ENCODE measurements at regions not wholly inside any gene's neighbourhood (a gene's known extent, or its start where the extent isn't known, plus 50 kb on each side); places are given as distances from the start of the nearest gene placed in this dataset.
"Not testable (repeated sequence)": the region's sequence is repeated elsewhere in the genome, so short reads cannot be mapped to it uniquely, and the experiment has no call there.

- Histone ChIP-seq H3K9me3 (ENCODE audit: control insufficient read depth in 1 of 2, low read length in 2 of 2) (no peaks in the 10 kb centered on the region), H3K4me1 (ENCODE audit: control insufficient read depth in 1 of 2, insufficient read depth in 2 of 2, low read length in 2 of 2) (no peaks in the 10 kb centered on the region), H3K27me3 (ENCODE audit: control insufficient read depth in 1 of 2, insufficient read depth in 2 of 2, low read length in 2 of 2) (no peaks in the 10 kb centered on the region), H3K27ac (ENCODE audit: low read depth, low read length) (no peak overlapping the region), H3K4me3 (ENCODE audit: low read depth in 1 of 2, low read length in 2 of 2) (no peak overlapping the region), H3K36me3 (ENCODE audit: control insufficient read depth in 1 of 2, insufficient read depth in 2 of 2, low read length in 2 of 2) (no peaks in the 10 kb centered on the region), H3K9ac (ENCODE audit: low read depth in 1 of 2, low read length in 2 of 2) (no peak overlapping the region)
Measured at GRCh38 chr4:132132433-132132832, 1016.7 kb upstream of the PCDH10 start.

GRCh38 chr4:132169660-132170059 is 979.4 kb upstream of the PCDH10 start:
- Histone ChIP-seq H3K27ac (ENCODE audit: low read depth, low read length) (no peak overlapping the region), H3K4me3 (ENCODE audit: low read depth in 1 of 2, low read length in 2 of 2) (no peak overlapping the region), H3K4me1 (ENCODE audit: control insufficient read depth in 1 of 2, insufficient read depth in 2 of 2, low read length in 2 of 2) (no peaks in the 10 kb centered on the region), H3K9me3 (ENCODE audit: control insufficient read depth in 1 of 2, low read length in 2 of 2) (peaks cover 3 to 7% of the 10 kb centered on the region in 2 donors), H3K9ac (ENCODE audit: low read depth in 1 of 2, low read length in 2 of 2) (no peak overlapping the region), H3K27me3 (ENCODE audit: control insufficient read depth in 1 of 2, insufficient read depth in 2 of 2, low read length in 2 of 2) (no peaks in the 10 kb centered on the region), H3K36me3 (ENCODE audit: control insufficient read depth in 1 of 2, insufficient read depth in 2 of 2, low read length in 2 of 2) (no peaks in the 10 kb centered on the region)

- Histone ChIP-seq H3K9ac (ENCODE audit: low read depth in 1 of 2, low read length in 2 of 2) (no peak overlapping the region), H3K27ac (ENCODE audit: low read depth, low read length) (no peak overlapping the region), H3K27me3 (ENCODE audit: control insufficient read depth in 1 of 2, insufficient read depth in 2 of 2, low read length in 2 of 2) (no peaks in the 10 kb centered on the region), H3K4me3 (ENCODE audit: low read depth in 1 of 2, low read length in 2 of 2) (no peak overlapping the region), H3K36me3 (ENCODE audit: control insufficient read depth in 1 of 2, insufficient read depth in 2 of 2, low read length in 2 of 2) (no peaks in the 10 kb centered on the region), H3K4me1 (ENCODE audit: control insufficient read depth in 1 of 2, insufficient read depth in 2 of 2, low read length in 2 of 2) (no peaks in the 10 kb centered on the region), H3K9me3 (ENCODE audit: control insufficient read depth in 1 of 2, low read length in 2 of 2) (peaks cover 0 to 4% of the 10 kb centered on the region in 2 donors)
Measured at GRCh38 chr4:132180020-132180427, 969.1 kb upstream of the PCDH10 start.

- no peak overlapping the region for H3K9ac ChIP-seq (ENCODE audit: low read depth in 1 of 2, low read length in 2 of 2)
Measured at GRCh38 chr4:132195176-132195575, 953.9 kb upstream of the PCDH10 start.

GRCh38 chr4:132203618-132204017 is 945.5 kb upstream of the PCDH10 start:
- no peak overlapping the region for H3K27ac ChIP-seq (ENCODE audit: low read depth, low read length)
- no peak overlapping the region for H3K4me3 ChIP-seq (ENCODE audit: low read depth in 1 of 2, low read length in 2 of 2)
- H3K9ac ChIP-seq (ENCODE audit: low read depth in 1 of 2, low read length in 2 of 2): no peak overlapping the region
- H3K4me1 ChIP-seq (ENCODE audit: control insufficient read depth in 1 of 2, insufficient read depth in 2 of 2, low read length in 2 of 2): no peaks in the 10 kb centered on the region
- no peaks in the 10 kb centered on the region for H3K27me3 ChIP-seq (ENCODE audit: control insufficient read depth in 1 of 2, insufficient read depth in 2 of 2, low read length in 2 of 2)
- no peaks in the 10 kb centered on the region for H3K9me3 ChIP-seq (ENCODE audit: control insufficient read depth in 1 of 2, low read length in 2 of 2)
- no peaks in the 10 kb centered on the region for H3K36me3 ChIP-seq (ENCODE audit: control insufficient read depth in 1 of 2, insufficient read depth in 2 of 2, low read length in 2 of 2)

More at GRCh38 chr4:132195176-132195575, 953.9 kb upstream of the PCDH10 start:
- H3K4me1 ChIP-seq (ENCODE audit: control insufficient read depth in 1 of 2, insufficient read depth in 2 of 2, low read length in 2 of 2): no peaks in the 10 kb centered on the region
- no peak overlapping the region for H3K27ac ChIP-seq (ENCODE audit: low read depth, low read length)
- H3K36me3 ChIP-seq (ENCODE audit: control insufficient read depth in 1 of 2, insufficient read depth in 2 of 2, low read length in 2 of 2): no peaks in the 10 kb centered on the region
- no peak overlapping the region for H3K4me3 ChIP-seq (ENCODE audit: low read depth in 1 of 2, low read length in 2 of 2)
- H3K27me3 ChIP-seq (ENCODE audit: control insufficient read depth in 1 of 2, insufficient read depth in 2 of 2, low read length in 2 of 2): no peaks in the 10 kb centered on the region
- no peaks in the 10 kb centered on the region for H3K9me3 ChIP-seq (ENCODE audit: control insufficient read depth in 1 of 2, low read length in 2 of 2)

- Histone ChIP-seq H3K27ac (ENCODE audit: low read depth, low read length) (no peak overlapping the region), H3K4me1 (ENCODE audit: control insufficient read depth in 1 of 2, insufficient read depth in 2 of 2, low read length in 2 of 2) (no peaks in the 10 kb centered on the region)
Measured at GRCh38 chr4:132214519-132214918, 934.6 kb upstream of the PCDH10 start.

DNA sequence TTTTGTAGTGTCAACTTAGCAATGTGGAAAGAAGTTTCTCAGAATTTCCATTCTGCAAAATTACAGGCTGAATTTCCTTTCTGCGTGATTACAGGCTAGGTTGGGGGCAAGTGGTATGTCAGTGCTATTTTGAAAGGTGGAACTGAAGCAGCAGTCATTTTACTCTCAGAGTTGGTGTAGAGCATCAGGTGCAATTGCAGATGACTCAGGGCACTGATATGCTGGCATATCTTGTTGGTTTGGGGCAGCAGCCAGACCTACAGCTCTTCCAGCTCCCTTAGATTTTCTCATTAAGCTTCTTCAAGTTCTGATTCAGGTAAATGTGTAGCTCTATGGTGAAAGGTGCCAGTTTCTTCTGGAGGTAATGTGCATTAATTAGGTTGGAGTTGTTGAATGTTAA is 930.7 kb upstream of the PCDH10 start:
- H3K9me3 ChIP-seq (ENCODE audit: control insufficient read depth in 1 of 2, low read length in 2 of 2): peaks cover 0 to 3% of the 10 kb centered on the region in 2 donors
- no peaks in the 10 kb centered on the region for H3K27me3 ChIP-seq (ENCODE audit: control insufficient read depth in 1 of 2, insufficient read depth in 2 of 2, low read length in 2 of 2)
- no peaks in the 10 kb centered on the region for H3K36me3 ChIP-seq (ENCODE audit: control insufficient read depth in 1 of 2, insufficient read depth in 2 of 2, low read length in 2 of 2)
- no peak overlapping the region for H3K27ac ChIP-seq (ENCODE audit: low read depth, low read length)
- no peak overlapping the region for H3K4me3 ChIP-seq (ENCODE audit: low read depth in 1 of 2, low read length in 2 of 2)
- no peaks in the 10 kb centered on the region for H3K4me1 ChIP-seq (ENCODE audit: control insufficient read depth in 1 of 2, insufficient read depth in 2 of 2, low read length in 2 of 2)
- H3K9ac ChIP-seq (ENCODE audit: low read depth in 1 of 2, low read length in 2 of 2): no peak overlapping the region

More at GRCh38 chr4:132214519-132214918, 934.6 kb upstream of the PCDH10 start:
- Histone ChIP-seq H3K4me3 (ENCODE audit: low read depth in 1 of 2, low read length in 2 of 2) (no peak overlapping the region), H3K9me3 (ENCODE audit: control insufficient read depth in 1 of 2, low read length in 2 of 2) (no peaks in the 10 kb centered on the region), H3K36me3 (ENCODE audit: control insufficient read depth in 1 of 2, insufficient read depth in 2 of 2, low read length in 2 of 2) (no peaks in the 10 kb centered on the region), H3K27me3 (ENCODE audit: control insufficient read depth in 1 of 2, insufficient read depth in 2 of 2, low read length in 2 of 2) (no peaks in the 10 kb centered on the region), H3K9ac (ENCODE audit: low read depth in 1 of 2, low read length in 2 of 2) (no peak overlapping the region)

- Histone ChIP-seq H3K4me3 (ENCODE audit: low read depth in 1 of 2, low read length in 2 of 2) (no peak overlapping the region), H3K27me3 (ENCODE audit: control insufficient read depth in 1 of 2, insufficient read depth in 2 of 2, low read length in 2 of 2) (no peaks in the 10 kb centered on the region), H3K36me3 (ENCODE audit: control insufficient read depth in 1 of 2, insufficient read depth in 2 of 2, low read length in 2 of 2) (no peaks in the 10 kb centered on the region), H3K4me1 (ENCODE audit: control insufficient read depth in 1 of 2, insufficient read depth in 2 of 2, low read length in 2 of 2) (no peaks in the 10 kb centered on the region), H3K27ac (ENCODE audit: low read depth, low read length) (no peak overlapping the region), H3K9me3 (ENCODE audit: control insufficient read depth in 1 of 2, low read length in 2 of 2) (peaks cover 5% of the 10 kb centered on the region in 2 donors), H3K9ac (ENCODE audit: low read depth in 1 of 2, low read length in 2 of 2) (no peak overlapping the region)
Measured at GRCh38 chr4:132227151-132227856, 921.8 kb upstream of the PCDH10 start.

- not testable (repeated sequence) for H3K9ac ChIP-seq (ENCODE audit: low read depth in 1 of 2, low read length in 2 of 2); H3K27me3 ChIP-seq (ENCODE audit: control insufficient read depth in 1 of 2, insufficient read depth in 2 of 2, low read length in 2 of 2); H3K36me3 ChIP-seq (ENCODE audit: control insufficient read depth in 1 of 2, insufficient read depth in 2 of 2, low read length in 2 of 2); H3K4me3 ChIP-seq (ENCODE audit: low read depth in 1 of 2, low read length in 2 of 2); H3K9me3 ChIP-seq (ENCODE audit: control insufficient read depth in 1 of 2, low read length in 2 of 2); H3K4me1 ChIP-seq (ENCODE audit: control insufficient read depth in 1 of 2, insufficient read depth in 2 of 2, low read length in 2 of 2); H3K27ac ChIP-seq (ENCODE audit: low read depth, low read length)
Measured at GRCh38 chr4:132227857-132228165, 921.3 kb upstream of the PCDH10 start.

DNA sequence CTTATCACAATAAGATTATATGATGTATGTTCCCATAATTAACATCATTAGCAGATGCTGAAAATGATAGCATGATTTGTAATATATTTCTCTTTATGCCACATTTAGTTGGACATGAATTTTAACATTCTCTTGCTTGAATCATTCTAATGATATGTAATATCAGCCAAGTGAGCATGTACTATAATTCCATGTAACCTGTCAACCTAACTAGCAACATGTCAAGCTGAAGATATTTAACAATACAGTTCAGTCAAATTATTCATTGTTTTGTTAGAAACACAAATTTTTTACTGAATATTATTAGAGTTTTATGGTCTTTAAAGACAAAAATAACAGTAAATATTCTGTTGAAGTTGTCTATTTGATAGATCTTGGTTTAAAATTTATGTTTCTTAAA is 920.4 kb upstream of the PCDH10 start:
- H3K27me3 ChIP-seq (ENCODE audit: control insufficient read depth in 1 of 2, insufficient read depth in 2 of 2, low read length in 2 of 2): no peaks in the 10 kb centered on the region
- H3K27ac ChIP-seq (ENCODE audit: low read depth, low read length): no peak overlapping the region
- no peak overlapping the region for H3K9ac ChIP-seq (ENCODE audit: low read depth in 1 of 2, low read length in 2 of 2)
- H3K36me3 ChIP-seq (ENCODE audit: control insufficient read depth in 1 of 2, insufficient read depth in 2 of 2, low read length in 2 of 2): no peaks in the 10 kb centered on the region
- H3K9me3 ChIP-seq (ENCODE audit: control insufficient read depth in 1 of 2, low read length in 2 of 2): peaks cover 0 to 5% of the 10 kb centered on the region in 2 donors
- H3K4me3 ChIP-seq (ENCODE audit: low read depth in 1 of 2, low read length in 2 of 2): no peak overlapping the region
- H3K4me1 ChIP-seq (ENCODE audit: control insufficient read depth in 1 of 2, insufficient read depth in 2 of 2, low read length in 2 of 2): no peaks in the 10 kb centered on the region

GRCh38 chr4:132230025-132230424 is 919.1 kb upstream of the PCDH10 start:
- no peaks in the 10 kb centered on the region for H3K27me3 ChIP-seq (ENCODE audit: control insufficient read depth in 1 of 2, insufficient read depth in 2 of 2, low read length in 2 of 2)
- no peak overlapping the region for H3K9ac ChIP-seq (ENCODE audit: low read depth in 1 of 2, low read length in 2 of 2)
- no peak overlapping the region for H3K4me3 ChIP-seq (ENCODE audit: low read depth in 1 of 2, low read length in 2 of 2)
- H3K4me1 ChIP-seq (ENCODE audit: control insufficient read depth in 1 of 2, insufficient read depth in 2 of 2, low read length in 2 of 2): no peaks in the 10 kb centered on the region
- peaks cover 0 to 5% of the 10 kb centered on the region in 2 donors for H3K9me3 ChIP-seq (ENCODE audit: control insufficient read depth in 1 of 2, low read length in 2 of 2)
- no peak overlapping the region for H3K27ac ChIP-seq (ENCODE audit: low read depth, low read length)
- H3K36me3 ChIP-seq (ENCODE audit: control insufficient read depth in 1 of 2, insufficient read depth in 2 of 2, low read length in 2 of 2): no peaks in the 10 kb centered on the region

All from duodenal mucosa (tissue), 2 donors.